NT2/D1 (cell line): ENCODE measurements at regions not wholly inside any gene's neighbourhood (a gene's known extent, or its start where the extent isn't known, plus 50 kb on each side); places are given as distances from the start of the nearest gene placed in this dataset.

ENCODE experiments used
- SUZ12 ChIP-seq: IDR thresholded peaks from 2 replicates; pipeline ENCODE4 v1.6.1; 2011; ENCODE audit not compliant: insufficient read length, insufficient read depth; ENCODE audit errors: extremely low read depth
- YY1 ChIP-seq: IDR thresholded peaks from 2 replicates; pipeline ENCODE4 v1.6.1; 2011; ENCODE audit not compliant: insufficient read length, insufficient read depth
- ZNF274 ChIP-seq: IDR thresholded peaks from 2 replicates; pipeline ENCODE4 v1.6.1; 2011; ENCODE audit warnings: mild to moderate bottlenecking, low read depth, low read length

DNA sequence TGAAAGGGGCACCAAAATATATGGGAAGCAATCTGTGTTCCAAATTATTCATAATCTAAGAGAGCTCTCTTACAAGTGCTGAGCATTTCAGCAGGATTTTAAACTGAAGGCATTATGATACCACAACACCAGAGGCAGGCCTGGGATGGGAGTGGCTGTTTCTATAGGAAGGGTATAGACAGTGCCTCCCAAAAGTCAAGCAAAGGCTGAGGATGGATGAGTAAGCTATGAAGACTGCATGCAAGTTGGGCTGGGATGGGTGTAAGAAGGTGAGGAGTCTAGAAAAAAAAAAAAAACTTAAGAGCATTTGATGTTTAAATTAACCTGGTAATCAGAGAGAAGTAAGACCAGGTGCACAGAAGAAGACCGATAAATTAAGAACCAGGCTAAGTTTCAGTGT, 132.5 kb downstream of the OSR1 start:
- TF ChIP-seq ZNF274 (no peak), SUZ12 (no peak), YY1 (no peak)
